ENCODE measurements at regions not wholly inside any gene's neighbourhood (a gene's known extent, or its start where the extent isn't known, plus 50 kb on each side); places are given as distances from the start of the nearest gene placed in this dataset.

GRCh38 chr4:116573540-116573939, 511.8 kb downstream of the TRAM1L1 start:
- no peaks in the 10 kb centered on the region for H3K9me3 ChIP-seq (ENCODE audit: control insufficient read depth, insufficient read depth, low read depth, low read length)
- ChIA-PET POLR2A (no interaction called here), CTCF (no interaction called here)
- H3K4me1 ChIP-seq (ENCODE audit: control insufficient read depth, insufficient read depth, low read length), result no peaks in the 10 kb centered on the region
- in situ Hi-C loops (cut with HindIII; ENCODE audit: low pct_unique_long_range_greater_than_20kb, low sequenced_read_pairs), result no loop called here
- ATAC-seq (no peak), DNase-seq (ENCODE audit: low read depth, low spot score) (no peak)
- no peak overlapping the region for H3K4me3 ChIP-seq (ENCODE audit: low read depth in 2 of 2, low read length in 2 of 2)
- intact Hi-C loops (cut with micrococcal nuclease; ENCODE audit: unreplicated experiment), result no loop called here
- TF ChIP-seq CTCF (IDR thresholded peaks at IDR 0.05) (no peak), TCF7L2 (IDR thresholded peaks at IDR 0.05; ENCODE audit: low read depth, low read length) (no peak), REST (IDR thresholded peaks at IDR 0.05; ENCODE audit: insufficient read depth in 1 of 2, low read depth in 2 of 2, low read length in 1 of 2) (no peak), POLR2AphosphoS5 (IDR thresholded peaks at IDR 0.05; ENCODE audit: low read depth, low read length) (no peak), SIN3A (IDR thresholded peaks at IDR 0.05; ENCODE audit: borderline replicate concordance, insufficient read depth, low read depth, low read length) (no peak)
- H3K27me3 ChIP-seq (ENCODE audit: control insufficient read depth, insufficient read depth, low read length), result no peaks in the 10 kb centered on the region
- no peak overlapping the region for H3K27ac ChIP-seq (ENCODE audit: low read length)
- no peaks in the 10 kb centered on the region for H3K36me3 ChIP-seq (ENCODE audit: control insufficient read depth, insufficient read depth, low read length)
- no TSS peak for BruUV-seq (replicated peaks)

- Histone ChIP-seq H3K36me3 (ENCODE audit: control insufficient read depth, insufficient read depth, low read length) (no peaks in the 10 kb centered on the region), H3K4me3 (ENCODE audit: low read depth in 2 of 2, low read length in 2 of 2) (no peak overlapping the region), H3K4me1 (ENCODE audit: control insufficient read depth, insufficient read depth, low read length) (no peaks in the 10 kb centered on the region), H3K27me3 (ENCODE audit: control insufficient read depth, insufficient read depth, low read length) (no peaks in the 10 kb centered on the region), H3K27ac (ENCODE audit: low read length) (no peak overlapping the region), H3K9me3 (ENCODE audit: control insufficient read depth, insufficient read depth, low read depth, low read length) (no peaks in the 10 kb centered on the region)
- BruUV-seq (replicated peaks), result no TSS peak
- POLR2A ChIA-PET, result no interaction called here
- no peak for ATAC-seq
- TF ChIP-seq SIN3A (IDR thresholded peaks at IDR 0.05; ENCODE audit: borderline replicate concordance, insufficient read depth, low read depth, low read length) (no peak), POLR2AphosphoS5 (IDR thresholded peaks at IDR 0.05; ENCODE audit: low read depth, low read length) (no peak), CTCF (IDR thresholded peaks at IDR 0.05) (no peak), REST (IDR thresholded peaks at IDR 0.05; ENCODE audit: insufficient read depth in 1 of 2, low read depth in 2 of 2, low read length in 1 of 2) (no peak), TCF7L2 (IDR thresholded peaks at IDR 0.05; ENCODE audit: low read depth, low read length) (no peak)
- DNase-seq (ENCODE audit: low read depth, low spot score), result no peak
- in situ Hi-C loops (cut with HindIII; ENCODE audit: low pct_unique_long_range_greater_than_20kb, low sequenced_read_pairs) (no loop called here), intact Hi-C loops (cut with micrococcal nuclease; ENCODE audit: unreplicated experiment) (no loop called here)
- CTCF ChIA-PET, result no interaction called here
Observed at GRCh38 chr4:116561768-116562167, 523.6 kb downstream of the TRAM1L1 start.
